HG03521 (cell line): ENCODE measurements at regions not wholly inside any gene's neighbourhood (a gene's known extent, or its start where the extent isn't known, plus 50 kb on each side); places are given as distances from the start of the nearest gene placed in this dataset.

Experiments
- ATAC-seq: cut with Tn5 transposase; IDR thresholded peaks from one replicate; pipeline ENCODE4 v1.9.1; 2021; ENCODE audit warnings: mild to moderate bottlenecking, moderate library complexity; ENCODE audit not compliant: unreplicated experiment

DNA sequence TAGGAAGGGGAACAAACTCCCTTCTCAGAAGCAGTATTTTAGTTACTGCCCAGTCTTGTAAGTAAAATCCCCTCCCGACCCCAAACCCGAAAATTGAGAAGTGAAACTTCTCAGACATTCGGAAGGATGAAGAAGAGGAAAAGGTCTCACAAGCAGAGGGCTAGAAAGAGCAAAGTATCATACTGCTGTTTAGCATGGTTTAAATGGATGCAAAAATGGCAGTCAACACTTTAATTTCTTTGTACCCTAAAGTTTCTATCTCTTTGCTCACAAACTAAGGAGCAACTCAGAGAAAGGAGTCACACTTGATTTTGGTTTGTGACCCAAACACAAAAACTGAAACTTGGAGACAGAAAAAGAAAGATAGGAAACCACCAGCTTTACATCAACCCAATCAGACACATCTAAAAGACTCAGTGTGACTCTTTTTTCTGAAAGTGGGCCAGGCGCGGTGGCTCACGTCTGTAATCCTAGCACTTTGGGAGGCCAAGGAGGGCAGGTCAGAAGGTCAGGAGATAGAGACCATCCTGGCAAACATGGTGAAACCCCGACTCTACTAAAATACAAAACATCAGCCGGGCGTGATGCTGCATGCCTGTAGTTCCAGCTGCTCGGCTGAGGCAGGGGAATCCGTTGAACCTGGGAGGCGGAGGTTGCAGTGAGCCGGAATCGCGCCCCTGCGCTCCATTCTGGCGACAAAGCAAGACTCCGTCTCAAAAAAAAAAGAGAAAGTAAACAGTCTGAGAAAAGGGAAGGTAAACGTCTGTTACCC lies 63.2 kb upstream of the ATP11B start:
- ATAC-seq: peak; percentile 64

DNA sequence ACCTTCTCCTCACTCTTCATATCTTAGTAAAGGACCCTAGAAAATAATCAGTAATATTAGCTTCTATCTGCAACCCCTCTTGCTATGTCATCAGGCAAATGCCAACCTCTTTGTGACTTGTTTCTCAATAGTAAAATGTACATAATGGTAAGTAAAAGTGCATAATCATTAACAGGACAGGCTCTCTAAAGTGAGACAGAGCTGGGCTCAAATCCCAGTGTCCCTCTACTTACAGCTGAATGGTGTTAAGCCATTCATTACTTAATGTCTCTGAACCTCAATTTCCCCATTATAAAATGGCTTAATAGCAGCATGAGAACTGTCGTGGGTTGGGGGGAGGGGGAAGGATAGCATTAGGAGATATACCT lies 62.6 kb upstream of the ATP11B start:
- ATAC-seq: peak; percentile 8

DNA sequence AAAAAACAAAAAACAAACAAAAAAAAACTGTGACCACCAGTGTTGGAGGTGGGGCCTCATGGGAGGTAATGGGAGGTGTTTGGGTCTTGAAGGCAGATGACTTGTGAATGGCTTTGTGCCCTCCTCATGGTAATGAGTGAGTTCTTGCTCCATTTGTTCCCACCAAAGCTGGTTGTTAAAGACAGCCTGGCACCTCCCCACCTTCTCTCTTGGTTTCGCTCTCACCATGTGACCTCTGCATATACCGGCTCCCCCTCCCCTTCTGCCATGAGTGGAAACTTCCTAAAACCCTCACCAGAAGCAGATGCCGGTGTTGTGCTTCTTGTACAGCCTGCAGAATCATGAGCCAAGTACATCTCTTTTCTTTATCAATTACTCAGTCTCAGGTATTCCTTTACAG lies 61.5 kb upstream of the ATP11B start:
- ATAC-seq: no peak

DNA sequence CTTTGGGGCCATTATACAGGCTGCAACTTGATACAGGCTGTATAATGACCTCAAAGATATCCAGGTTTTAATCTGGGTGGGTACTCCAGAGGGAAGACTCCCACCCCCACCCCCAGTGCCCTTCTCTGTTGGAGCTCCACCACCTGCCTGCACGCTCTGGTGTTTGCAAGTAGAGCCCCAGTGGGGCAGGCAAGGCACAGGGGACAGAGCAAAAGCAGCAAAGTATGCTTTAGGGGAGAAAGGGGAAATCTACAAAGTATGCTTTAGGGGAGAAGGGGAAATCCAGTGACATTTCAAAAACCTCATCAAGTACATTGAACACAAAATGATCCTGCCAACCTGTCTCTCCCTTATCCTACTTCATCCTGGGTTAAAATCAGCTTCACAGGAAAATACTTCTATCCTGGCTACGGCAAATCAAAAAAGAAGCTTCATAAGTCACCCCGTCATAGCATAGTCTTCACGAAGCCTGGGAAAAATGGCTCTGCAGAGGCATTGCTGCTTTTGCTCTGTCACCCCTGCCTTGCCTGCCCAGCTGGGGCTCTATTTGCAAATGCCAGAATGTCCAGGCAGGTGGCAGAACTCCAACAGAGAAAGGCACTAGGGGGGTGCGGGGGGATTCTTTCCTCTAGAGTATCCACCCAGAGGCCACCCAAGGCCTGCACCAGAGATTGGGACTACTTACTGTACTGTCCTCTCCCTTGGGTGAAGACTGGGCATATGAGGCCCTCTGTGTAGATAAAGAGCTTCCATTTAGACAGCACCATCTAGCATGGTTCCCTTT lies 60.9 kb upstream of the ATP11B start:
- ATAC-seq: no peak

DNA sequence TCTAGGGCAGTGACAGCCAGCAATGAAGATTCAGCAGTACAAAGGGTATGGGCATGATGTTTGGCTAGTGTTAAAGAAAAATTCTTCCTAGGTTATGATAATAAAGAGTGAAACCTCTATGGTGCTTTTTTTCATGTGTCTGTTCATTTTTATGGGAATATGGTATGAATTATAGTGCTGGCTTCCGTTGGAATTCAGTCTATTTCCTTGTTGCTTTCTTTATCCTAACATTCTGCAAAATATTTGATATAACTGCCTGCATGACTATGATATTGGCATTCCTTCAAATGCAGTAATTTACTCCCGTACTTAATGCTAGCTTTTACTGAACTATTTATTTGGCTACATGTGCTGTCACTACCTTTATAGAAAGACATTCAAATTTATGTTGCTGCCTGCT lies 57.6 kb upstream of the ATP11B start:
- no peak for ATAC-seq

DNA sequence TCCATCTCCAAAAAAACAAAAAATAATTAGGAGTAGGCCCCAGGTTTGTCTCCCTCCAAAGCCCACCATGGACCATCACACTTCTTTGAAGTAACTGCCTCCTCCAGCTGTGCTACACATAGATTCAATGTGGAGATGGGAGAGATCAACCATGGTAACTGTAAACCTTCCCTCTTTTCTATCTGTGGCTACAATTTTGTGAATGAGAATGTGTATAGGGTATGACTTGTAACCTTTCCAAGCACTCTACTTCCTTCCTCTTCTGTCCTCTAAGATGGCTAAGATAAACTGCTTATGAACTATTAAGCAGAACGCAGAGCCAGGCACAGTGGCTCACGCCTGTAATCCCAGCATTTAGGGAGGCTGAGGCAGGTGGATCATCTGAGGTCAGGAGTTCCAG lies 55.5 kb upstream of the ATP11B start:
- no peak for ATAC-seq

DNA sequence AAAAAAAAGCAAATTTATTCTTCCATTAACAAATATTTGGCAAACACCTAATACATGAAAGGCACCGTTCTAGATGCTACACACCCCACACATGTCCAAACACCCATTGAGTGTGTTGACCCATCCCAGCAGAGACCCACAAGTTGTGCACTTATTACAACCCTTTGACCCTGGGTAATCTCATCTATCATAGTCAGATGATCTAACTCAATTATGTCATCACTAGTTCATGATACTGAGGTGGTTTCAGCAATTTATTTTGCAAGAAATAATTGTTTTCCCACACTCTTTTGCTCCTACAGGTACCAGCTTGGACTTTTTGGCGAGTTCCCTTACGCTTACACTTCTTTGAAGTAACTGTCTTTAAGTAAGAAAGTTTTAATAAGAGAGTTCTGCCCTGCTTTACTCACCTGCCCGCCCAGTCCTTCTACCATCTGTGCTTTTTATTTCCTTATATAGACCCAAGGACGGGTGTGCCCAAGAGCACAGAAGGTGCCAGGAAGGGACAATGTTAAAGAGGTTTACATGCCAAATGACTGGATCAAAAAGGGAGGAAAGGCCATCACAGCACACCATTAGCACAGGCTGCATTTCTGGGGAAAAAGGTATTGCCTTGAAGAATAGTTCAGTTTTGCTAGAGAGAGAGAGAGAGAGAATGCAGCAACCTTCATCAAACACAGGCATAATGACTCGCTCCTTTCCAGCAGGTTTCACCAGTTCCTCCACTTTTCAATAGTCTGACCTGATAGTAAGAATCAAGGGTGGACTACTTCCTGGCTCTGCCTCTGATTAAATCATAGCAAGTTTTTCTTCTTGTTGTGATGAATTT lies 54.5 kb upstream of the ATP11B start:
- no peak for ATAC-seq

DNA sequence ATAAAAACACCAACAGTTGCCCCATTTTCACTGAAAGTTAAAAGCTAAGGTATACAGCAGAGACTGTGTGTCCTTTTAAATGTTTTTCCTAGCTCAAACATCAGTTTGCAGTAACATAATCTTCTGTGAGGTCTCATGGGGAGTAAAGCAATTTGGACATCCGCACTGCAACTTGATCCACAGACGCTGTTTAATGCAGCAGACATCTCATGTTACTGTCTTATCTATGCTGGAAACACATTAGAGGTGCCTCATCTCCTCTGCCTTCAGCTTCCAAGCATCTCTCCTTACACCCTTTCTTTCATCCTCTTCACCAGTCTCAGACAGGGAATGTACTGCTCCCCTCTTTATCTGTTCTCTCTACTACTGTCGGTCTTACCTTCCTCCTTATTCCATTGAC lies 53.7 kb upstream of the ATP11B start:
- ATAC-seq: no peak

DNA sequence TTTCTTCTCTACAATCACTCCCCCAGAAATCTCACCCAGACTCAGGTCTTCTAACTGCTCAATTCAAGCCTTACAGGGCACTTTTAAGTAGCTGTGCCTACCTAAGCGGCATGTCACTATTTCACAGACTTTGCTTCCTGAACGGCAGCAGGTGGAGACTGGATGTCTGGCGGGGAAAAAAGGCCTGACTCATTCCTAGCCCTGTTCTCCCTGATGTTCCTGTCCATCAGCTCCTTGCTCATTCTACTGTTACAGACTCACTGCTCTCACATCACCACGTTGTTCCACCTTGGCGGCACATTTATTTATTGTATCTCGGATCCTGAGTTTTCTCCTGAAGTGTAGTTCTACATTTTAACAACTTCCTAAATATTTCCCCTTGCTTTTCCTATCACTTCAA lies 52.6 kb upstream of the ATP11B start:
- no peak for ATAC-seq

DNA sequence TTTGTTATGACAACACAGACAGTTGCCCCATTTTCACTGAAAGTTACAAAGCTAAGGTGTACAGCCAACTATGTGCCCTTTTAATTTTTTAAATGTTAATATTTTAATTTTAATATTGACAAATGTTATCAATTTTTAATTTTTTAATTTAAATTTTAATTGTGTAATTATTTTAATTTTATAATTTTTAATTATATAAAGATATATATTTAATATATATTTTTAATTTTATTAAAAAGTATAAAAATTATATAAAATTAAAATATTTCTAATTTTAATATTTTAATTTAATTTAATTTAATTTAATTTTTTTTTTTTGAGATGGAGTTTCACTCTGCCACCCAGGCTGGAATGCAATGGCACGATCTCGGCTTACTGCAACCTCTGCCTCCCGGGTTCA lies 52.1 kb upstream of the ATP11B start:
- no peak for ATAC-seq
